HG03159 (cell line): ENCODE measurements at regions not wholly inside any gene's neighbourhood (a gene's known extent, or its start where the extent isn't known, plus 50 kb on each side); places are given as distances from the start of the nearest gene placed in this dataset.
"Not testable (repeated sequence)": the region's sequence is repeated elsewhere in the genome, so short reads cannot be mapped to it uniquely, and the experiment has no call there.

Experiments
- ATAC-seq: cut with Tn5 transposase; IDR thresholded peaks from one replicate; pipeline ENCODE4 v1.9.1; 2021; ENCODE audit warnings: mild to moderate bottlenecking, moderate library complexity; ENCODE audit not compliant: unreplicated experiment

- ATAC-seq: no peak
These were observed 1139.5 kb downstream of the BCL11A start for GRCh38 chr2:59413751-59414570.

GRCh38 chr2:59399126-59399525, 1154.3 kb downstream of the BCL11A start:
- ATAC-seq: no peak

- no peak for ATAC-seq
These were observed 1155.4 kb downstream of the BCL11A start for GRCh38 chr2:59398081-59398480.

GRCh38 chr2:59395119-59395518, 1154.0 kb upstream of the FANCL start:
- ATAC-seq: no peak

- no peak for ATAC-seq
These were observed 1150.8 kb upstream of the FANCL start for GRCh38 chr2:59391896-59392295.

- no peak for ATAC-seq
These were observed 1149.5 kb upstream of the FANCL start for GRCh38 chr2:59390581-59390980.

- no peak for ATAC-seq
These were observed 1148.1 kb upstream of the FANCL start for GRCh38 chr2:59389240-59389639.

GRCh38 chr2:59385971-59386370, 1144.8 kb upstream of the FANCL start:
- no peak for ATAC-seq

GRCh38 chr2:59383473-59383872, 1142.3 kb upstream of the FANCL start:
- no peak for ATAC-seq

GRCh38 chr2:59378127-59378526, 1137.0 kb upstream of the FANCL start:
- ATAC-seq: no peak

- no peak for ATAC-seq
These were observed 1125.2 kb upstream of the FANCL start for GRCh38 chr2:59366288-59366687.

- no peak for ATAC-seq
These were observed 1113.4 kb upstream of the FANCL start for GRCh38 chr2:59354498-59354897.

GRCh38 chr2:59353306-59353921, 1112.3 kb upstream of the FANCL start:
- no peak for ATAC-seq

GRCh38 chr2:59342166-59342565, 1101.0 kb upstream of the FANCL start:
- no peak for ATAC-seq

GRCh38 chr2:59339837-59340207, 1098.7 kb upstream of the FANCL start:
- no peak for ATAC-seq

GRCh38 chr2:59339121-59339836, 1098.2 kb upstream of the FANCL start:
- no peak for ATAC-seq

GRCh38 chr2:59333007-59333406, 1091.9 kb upstream of the FANCL start:
- ATAC-seq: no peak

GRCh38 chr2:59326581-59327365, 1085.6 kb upstream of the FANCL start:
- not testable (repeated sequence) for ATAC-seq

GRCh38 chr2:59322870-59323269, 1081.7 kb upstream of the FANCL start:
- ATAC-seq: no peak

GRCh38 chr2:59322005-59322404, 1080.9 kb upstream of the FANCL start:
- ATAC-seq: no peak
